Fibroblast of lung (primary cell): ENCODE measurements at regions not wholly inside any gene's neighbourhood (a gene's known extent, or its start where the extent isn't known, plus 50 kb on each side); places are given as distances from the start of the nearest gene placed in this dataset.
"Not testable (repeated sequence)": the region's sequence is repeated elsewhere in the genome, so short reads cannot be mapped to it uniquely, and the experiment has no call there.

Experiments used
- DNase-seq, 2 donors: peaks; one replicate each; pipeline versions ENCODE4 v3.0.0 to v3.0.0-alpha.2; 2010; ENCODE audit warnings: low read depth in 2 of 2
- H2AFZ ChIP-seq: 2 replicates; pipeline ENCODE4 v1.5.1; 2012; ENCODE audit warnings: low read length, control low read depth, inconsistent platforms
- H3K27ac ChIP-seq: 2 replicates; pipeline ENCODE4 v1.5.1; 2011; ENCODE audit warnings: low read length, control low read depth; ENCODE audit not compliant: insufficient read depth
- H3K27me3 ChIP-seq: 2 replicates; pipeline ENCODE4 v1.5.1; 2011; ENCODE audit warnings: mild to moderate bottlenecking, low read length; ENCODE audit not compliant: control insufficient read depth, insufficient read depth
- H3K36me3 ChIP-seq: 2 replicates; pipeline ENCODE4 v1.5.1; 2011; ENCODE audit warnings: low read length; ENCODE audit not compliant: control insufficient read depth, insufficient read depth
- H3K4me1 ChIP-seq: 2 replicates; pipeline ENCODE4 v1.5.1; 2011; ENCODE audit warnings: low read length; ENCODE audit not compliant: control insufficient read depth, insufficient read depth; ENCODE audit errors: extremely low read depth
- H3K4me2 ChIP-seq: 2 replicates; pipeline ENCODE4 v1.5.1; 2011; ENCODE audit warnings: low read length, control low read depth; ENCODE audit not compliant: insufficient read depth; ENCODE audit errors: extremely low read depth
- H3K4me3 ChIP-seq, 4 experiments: fragments of 200-600 bp in 1 of 4; sonication (generic) in 1 of 4; replicated peaks in 1 of 4; 2 replicates each; pipeline ENCODE4 v1.5.1; 2011 to 2016; ENCODE audit warnings: low read length in 4 of 4, low read depth in 3 of 4, mild to moderate bottlenecking in 3 of 4, control low read depth in 2 of 4, inconsistent platforms in 1 of 4, mixed read lengths in 1 of 4; ENCODE audit not compliant: insufficient read depth in 1 of 4; ENCODE audit errors: control extremely low read depth in 1 of 4
- H3K79me2 ChIP-seq: 2 replicates; pipeline ENCODE4 v1.5.1; 2012; ENCODE audit warnings: mild to moderate bottlenecking, low read length, inconsistent platforms; ENCODE audit not compliant: control insufficient read depth, insufficient read depth
- H3K9ac ChIP-seq: 2 replicates; pipeline ENCODE4 v1.5.1; 2011; ENCODE audit warnings: mild to moderate bottlenecking, low read length, control low read depth; ENCODE audit not compliant: insufficient read depth
- H3K9me3 ChIP-seq: 2 replicates; pipeline ENCODE4 v1.5.1; 2012; ENCODE audit warnings: low read depth, low read length; ENCODE audit not compliant: control insufficient read depth, insufficient read depth
- H4K20me1 ChIP-seq: 2 replicates; pipeline ENCODE4 v1.5.1; 2011; ENCODE audit warnings: low read length; ENCODE audit not compliant: control insufficient read depth, insufficient read depth; ENCODE audit errors: extremely low read depth
- CTCF ChIP-seq, 2 donors: IDR thresholded peaks in 1 of 2; conservative IDR thresholded peaks in 1 of 2; 1 replicate in 1 of 2; 2 replicates in 1 of 2; pipeline ENCODE4 v1.5.1; 2011 to 2012; ENCODE audit warnings: low read length in 2 of 2, control low read depth in 1 of 2, inconsistent platforms in 1 of 2, low read depth in 1 of 2, mild to moderate bottlenecking in 1 of 2
- EZH2 ChIP-seq: IDR thresholded peaks from 2 replicates; pipeline ENCODE4 v1.5.1; 2012; ENCODE audit warnings: low read length, control low read depth, mild to moderate bottlenecking; ENCODE audit errors: missing control alignments

GRCh38 chr11:122572592-122572991 is 82.9 kb upstream of the UBASH3B start:
- H3K27ac ChIP-seq = no peak overlapping the region
- no peak overlapping the region for H3K9ac ChIP-seq
- DNase-seq = no peak
- H3K27me3 ChIP-seq = peaks cover 2% of the 10 kb centered on the region
- no peak overlapping the region for H2AFZ ChIP-seq
- H4K20me1 ChIP-seq = no peaks in the 10 kb centered on the region
- TF ChIP-seq EZH2 (no peak), CTCF (conservative IDR thresholded peaks at IDR 0.05 in 1 of 2, IDR thresholded peaks at IDR 0.05 in 1 of 2; ENCODE audit: low read depth in 1 of 2, low read length in 2 of 2) (no peak)
- H3K4me1 ChIP-seq = no peaks in the 10 kb centered on the region
- no peak overlapping the region for H3K4me2 ChIP-seq
- no peaks in the 10 kb centered on the region for H3K79me2 ChIP-seq
- no peak overlapping the region for H3K4me3 ChIP-seq
- no peaks in the 10 kb centered on the region for H3K9me3 ChIP-seq
- no peaks in the 10 kb centered on the region for H3K36me3 ChIP-seq

GRCh38 chr11:122563761-122564160 is 91.8 kb upstream of the UBASH3B start:
- no peak for DNase-seq
- H3K4me3 ChIP-seq = no peak overlapping the region
- no peaks in the 10 kb centered on the region for H4K20me1 ChIP-seq

GRCh38 chr11:122559734-122560382 is 95.7 kb upstream of the UBASH3B start:
- TF ChIP-seq CTCF (conservative IDR thresholded peaks at IDR 0.05 in 1 of 2, IDR thresholded peaks at IDR 0.05 in 1 of 2; ENCODE audit: low read depth in 1 of 2, low read length in 2 of 2) (no peak), EZH2 (no peak)
- Histone ChIP-seq H4K20me1 (no peaks in the 10 kb centered on the region), H3K4me2 (no peak overlapping the region), H3K36me3 (no peaks in the 10 kb centered on the region), H3K27me3 (no peaks in the 10 kb centered on the region), H3K4me1 (no peaks in the 10 kb centered on the region), H3K9me3 (no peaks in the 10 kb centered on the region), H3K4me3 (no peak overlapping the region), H3K9ac (no peak overlapping the region), H2AFZ (no peak overlapping the region), H3K27ac (no peak overlapping the region), H3K79me2 (no peaks in the 10 kb centered on the region)
- DNase-seq = peak in 1 of 2 donors; percentile 2

More at GRCh38 chr11:122563761-122564160, 91.8 kb upstream of the UBASH3B start:
- Histone ChIP-seq H3K4me1 (no peaks in the 10 kb centered on the region), H3K27ac (no peak overlapping the region), H3K4me2 (no peak overlapping the region), H3K36me3 (no peaks in the 10 kb centered on the region), H2AFZ (no peak overlapping the region), H3K27me3 (no peaks in the 10 kb centered on the region), H3K79me2 (no peaks in the 10 kb centered on the region), H3K9me3 (no peaks in the 10 kb centered on the region), H3K9ac (no peak overlapping the region)
- TF ChIP-seq EZH2 = no peak
- no peak for TF ChIP-seq CTCF (conservative IDR thresholded peaks at IDR 0.05 in 1 of 2, IDR thresholded peaks at IDR 0.05 in 1 of 2; ENCODE audit: low read depth in 1 of 2, low read length in 2 of 2)

- H3K79me2 ChIP-seq, H3K4me3 ChIP-seq, H3K36me3 ChIP-seq, H4K20me1 ChIP-seq, H3K9ac ChIP-seq, H2AFZ ChIP-seq, H3K4me1 ChIP-seq, H3K4me2 ChIP-seq, H3K27ac ChIP-seq, H3K27me3 ChIP-seq, H3K9me3 ChIP-seq, DNase-seq: not testable (repeated sequence)
Measured at GRCh38 chr11:122559218-122559617, 96.3 kb upstream of the UBASH3B start.

- H3K36me3 ChIP-seq, H2AFZ ChIP-seq, H3K9me3 ChIP-seq, H3K4me2 ChIP-seq, H3K27me3 ChIP-seq, H3K4me3 ChIP-seq, DNase-seq, H3K79me2 ChIP-seq, H3K4me1 ChIP-seq, H3K27ac ChIP-seq, H4K20me1 ChIP-seq, H3K9ac ChIP-seq: not testable (repeated sequence)
Measured at GRCh38 chr11:122557163-122557562, 98.4 kb upstream of the UBASH3B start.
